ENCODE measurements at regions not wholly inside any gene's neighbourhood (a gene's known extent, or its start where the extent isn't known, plus 50 kb on each side); places are given as distances from the start of the nearest gene placed in this dataset.
A peak's percentile ranks its signal among the peaks of the same experiment; 100 is the strongest.

DNA sequence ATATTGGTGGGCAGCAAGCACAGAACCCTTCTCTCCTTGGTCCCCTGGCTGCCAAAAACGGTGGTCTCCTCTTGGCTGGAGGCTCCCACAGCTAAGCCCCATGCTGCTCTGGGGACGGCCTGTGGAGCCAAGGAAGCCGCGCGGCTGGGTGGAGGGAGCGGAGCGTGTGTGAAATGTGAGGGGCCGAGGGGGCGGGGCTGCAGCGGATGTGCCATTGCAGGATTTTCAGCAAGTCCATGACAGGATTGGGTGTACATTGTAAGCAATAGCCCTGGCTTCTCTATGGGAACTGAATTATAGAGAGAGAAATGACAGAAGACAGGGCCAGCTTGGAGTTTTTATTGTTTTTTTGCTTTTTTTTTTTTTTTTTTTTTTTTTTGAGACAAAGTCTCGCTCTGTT lies 336.5 kb downstream of the DIRAS2 start:
- H3K27ac ChIP-seq = no peak overlapping the region
- no peaks in the 10 kb centered on the region for H3K27me3 ChIP-seq
- no peaks in the 10 kb centered on the region for H3K9me3 ChIP-seq
- DNase-seq = no peak
- peaks cover 0 to 29% (median 6%) of the 10 kb centered on the region in 4 donors for H3K4me1 ChIP-seq
- H3K36me3 ChIP-seq = no peaks in the 10 kb centered on the region
- H3K4me3 ChIP-seq = no peak overlapping the region
- intact Hi-C loops (cut with DNase I; ENCODE audit: low total_unique reads) (no loop called here), in situ Hi-C loops (cut with MboI; ENCODE audit: low pct_ligation_motif_present in 1 of 4, low pct_unique_long_range_greater_than_20kb in 1 of 4, low sequenced_read_pairs in 3 of 4) (no loop called here)
- 84% methylated on average over 11 of the region's 11 CpGs; no CpG with 5 or more reads in 1 of the 2 donors for WGBS, 2 donors (ENCODE audit: low coverage in 1 of 2)
- TF ChIP-seq POLR2A (IDR thresholded peaks at IDR 0.05) (no peak), POLR2AphosphoS5 (IDR thresholded peaks at IDR 0.05) (no peak), EP300 (IDR thresholded peaks at IDR 0.05; ENCODE audit: low read depth) (no peak)
- TF ChIP-seq, protein P1, sequence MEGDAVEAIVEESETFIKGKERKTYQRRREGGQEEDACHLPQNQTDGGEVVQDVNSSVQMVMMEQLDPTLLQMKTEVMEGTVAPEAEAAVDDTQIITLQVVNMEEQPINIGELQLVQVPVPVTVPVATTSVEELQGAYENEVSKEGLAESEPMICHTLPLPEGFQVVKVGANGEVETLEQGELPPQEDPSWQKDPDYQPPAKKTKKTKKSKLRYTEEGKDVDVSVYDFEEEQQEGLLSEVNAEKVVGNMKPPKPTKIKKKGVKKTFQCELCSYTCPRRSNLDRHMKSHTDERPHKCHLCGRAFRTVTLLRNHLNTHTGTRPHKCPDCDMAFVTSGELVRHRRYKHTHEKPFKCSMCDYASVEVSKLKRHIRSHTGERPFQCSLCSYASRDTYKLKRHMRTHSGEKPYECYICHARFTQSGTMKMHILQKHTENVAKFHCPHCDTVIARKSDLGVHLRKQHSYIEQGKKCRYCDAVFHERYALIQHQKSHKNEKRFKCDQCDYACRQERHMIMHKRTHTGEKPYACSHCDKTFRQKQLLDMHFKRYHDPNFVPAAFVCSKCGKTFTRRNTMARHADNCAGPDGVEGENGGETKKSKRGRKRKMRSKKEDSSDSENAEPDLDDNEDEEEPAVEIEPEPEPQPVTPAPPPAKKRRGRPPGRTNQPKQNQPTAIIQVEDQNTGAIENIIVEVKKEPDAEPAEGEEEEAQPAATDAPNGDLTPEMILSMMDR (IDR thresholded peaks at IDR 0.05) = no peak

DNA sequence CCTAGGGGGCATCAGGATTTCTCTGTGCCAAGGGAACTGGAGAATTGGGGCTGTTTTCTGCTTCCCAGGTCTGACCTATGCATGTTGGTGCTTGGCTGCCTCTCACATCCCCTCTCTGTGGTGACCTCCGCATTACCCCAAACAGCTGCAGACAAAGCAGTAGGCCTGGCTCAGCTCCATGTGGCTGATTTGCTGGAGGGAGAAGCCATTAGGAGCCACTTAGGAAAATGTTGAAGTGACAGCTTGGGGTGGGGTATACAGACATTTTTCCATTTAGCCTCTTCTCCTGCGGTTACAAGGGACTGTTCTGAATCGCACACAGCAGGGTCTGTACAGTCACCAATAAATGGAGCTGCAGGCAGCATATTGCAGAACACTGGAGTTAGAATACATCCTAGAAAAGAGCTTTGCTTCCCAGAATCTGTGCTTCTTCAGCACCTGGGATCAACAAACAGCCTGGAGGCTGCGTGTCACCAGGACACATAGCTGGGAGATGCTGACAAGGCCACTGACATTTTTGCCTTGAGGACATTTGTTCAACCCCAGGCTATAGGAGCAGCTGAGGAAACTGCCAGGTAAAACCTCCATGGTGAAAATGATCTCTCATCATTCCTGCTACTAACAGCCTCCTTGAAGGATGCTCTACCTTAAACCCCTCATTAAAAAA lies 335.3 kb downstream of the DIRAS2 start:
- intact Hi-C loops (cut with DNase I; ENCODE audit: low total_unique reads) = no loop called here
- TF ChIP-seq POLR2A (IDR thresholded peaks at IDR 0.05) (no peak), POLR2AphosphoS5 (IDR thresholded peaks at IDR 0.05) (no peak), EP300 (IDR thresholded peaks at IDR 0.05; ENCODE audit: low read depth) (no peak)
- TF ChIP-seq, protein P1 (IDR thresholded peaks at IDR 0.05) = no peak
- WGBS, 2 donors (ENCODE audit: low coverage in 1 of 2) = 82% methylated on average over 4 of the region's 4 CpGs; no CpG with 5 or more reads in 1 of the 2 donors
- no peak overlapping the region for H3K27ac ChIP-seq
- in situ Hi-C loops (cut with MboI; ENCODE audit: low pct_ligation_motif_present in 1 of 4, low pct_unique_long_range_greater_than_20kb in 1 of 4, low sequenced_read_pairs in 3 of 4) = no loop called here
- peaks cover 0 to 29% (median 6%) of the 10 kb centered on the region in 4 donors for H3K4me1 ChIP-seq
- no peaks in the 10 kb centered on the region for H3K9me3 ChIP-seq
- no peak overlapping the region for H3K4me3 ChIP-seq
- H3K36me3 ChIP-seq = no peaks in the 10 kb centered on the region
- no peaks in the 10 kb centered on the region for H3K27me3 ChIP-seq
- no peak for DNase-seq

GRCh38 chr9:90307891-90308290 lies 334.7 kb downstream of the DIRAS2 start:
- no peaks in the 10 kb centered on the region for H3K36me3 ChIP-seq
- no peaks in the 10 kb centered on the region for H3K27me3 ChIP-seq
- TF ChIP-seq POLR2A (IDR thresholded peaks at IDR 0.05) = no peak
- TF ChIP-seq, protein P1 (IDR thresholded peaks at IDR 0.05) = no peak
- H3K9me3 ChIP-seq = no peaks in the 10 kb centered on the region
- no peak for DNase-seq
- H3K4me1 ChIP-seq = peaks cover 0 to 29% (median 6%) of the 10 kb centered on the region in 4 donors
- 58 to 74% methylated on average over 4 of the region's 4 CpGs for WGBS, 2 donors (ENCODE audit: low coverage in 1 of 2)
- in situ Hi-C loops (cut with MboI; ENCODE audit: low pct_ligation_motif_present in 1 of 4, low pct_unique_long_range_greater_than_20kb in 1 of 4, low sequenced_read_pairs in 3 of 4) (no loop called here), intact Hi-C loops (cut with DNase I; ENCODE audit: low total_unique reads) (no loop called here)
- H3K4me3 ChIP-seq = no peak overlapping the region
- H3K27ac ChIP-seq = no peak overlapping the region

GRCh38 chr9:90308691-90309090 lies 333.9 kb downstream of the DIRAS2 start:
- in situ Hi-C loops (cut with MboI; ENCODE audit: low pct_ligation_motif_present in 1 of 4, low pct_unique_long_range_greater_than_20kb in 1 of 4, low sequenced_read_pairs in 3 of 4) = no loop called here
- intact Hi-C loops (cut with DNase I; ENCODE audit: low total_unique reads) = no loop called here
- Histone ChIP-seq H3K4me1 (peaks cover 0 to 29% (median 6%) of the 10 kb centered on the region in 4 donors), H3K27me3 (no peaks in the 10 kb centered on the region), H3K4me3 (no peak overlapping the region), H3K27ac (peak overlapping the region in 1 of 4 donors; percentile 70), H3K36me3 (no peaks in the 10 kb centered on the region), H3K9me3 (no peaks in the 10 kb centered on the region)
- 52 to 88% methylated on average over 1 to 4 of the region's 4 CpGs for WGBS, 2 donors (ENCODE audit: low coverage in 1 of 2)
- TF ChIP-seq POLR2AphosphoS5 (IDR thresholded peaks at IDR 0.05) (no peak), POLR2A (IDR thresholded peaks at IDR 0.05) (no peak), EP300 (IDR thresholded peaks at IDR 0.05; ENCODE audit: low read depth) (no peak)
- TF ChIP-seq, protein P1 (IDR thresholded peaks at IDR 0.05) = no peak
- DNase-seq = no peak
